GM12878 (cell line): ENCODE measurements at regions not wholly inside any gene's neighbourhood (a gene's known extent, or its start where the extent isn't known, plus 50 kb on each side); places are given as distances from the start of the nearest gene placed in this dataset.

Experiments used
- ATAC-seq: fragments of 200-7000 bp; cut with Tn5 transposase; 3 replicates; pipeline ENCODE4 v1.9.1; 2020; ENCODE audit warnings: mild to moderate bottlenecking, moderate library complexity
- BruUV-seq: library from RNA; stranded (reverse); fragments of 400-500 nt; replicated peaks from 2 replicates; lab custom pipeline; 2021; lab: Mats Ljungman, UMichigan
- CTCF ChIA-PET: fragments of 300-600 bp; sonication (Branson Sonifier 250); formaldehyde crosslinking; extraction: SDS; loops from one replicate; lab custom pipeline; 2021; ENCODE audit warnings: inconsistent platforms; lab: Yijun Ruan, JAX
- POLR2A ChIA-PET: fragments of 350-600 bp; formaldehyde crosslinking; extraction: SDS; loops from one replicate; lab custom pipeline; 2021; ENCODE audit warnings: inconsistent platforms; lab: Charles Lee
- RAD21 ChIA-PET: fragments of 300-600 bp; sonication (Branson Sonifier 250); formaldehyde crosslinking; loops from one replicate; lab custom pipeline; 2023; ENCODE audit warnings: antibody characterized with exemption; ENCODE audit not compliant: unreplicated experiment; lab: Charles Lee
- SMC1A ChIA-PET: fragments of 300-600 bp; sonication (Branson Sonifier 250); formaldehyde crosslinking; loops from one replicate; lab custom pipeline; 2023; ENCODE audit not compliant: unreplicated experiment, uncharacterized antibody; lab: Charles Lee
- DNase-seq: peaks from one replicate; pipeline ENCODE4 v3.0.0-alpha.2; 2011; ENCODE audit warnings: low read depth, low spot score
- FAIRE-seq: peaks from 3 replicates; lab custom pipeline; 2011; peaks lifted over from hg19 to GRCh38; lab: Jason Lieb, UNC
- H2AFZ ChIP-seq: 2 replicates; pipeline ENCODE4 v1.6.0; 2011; ENCODE audit warnings: low read depth, low read length, control low read depth; ENCODE audit not compliant: control insufficient read depth
- H3K27ac ChIP-seq: 2 replicates; pipeline ENCODE4 v1.5.1; 2011; ENCODE audit warnings: control low read depth; ENCODE audit not compliant: control insufficient read depth, insufficient read depth
- H3K27me3 ChIP-seq, 2 experiments: replicated peaks in 1 of 2; 2 replicates each; pipeline versions ENCODE4 v1.6.0 to v1.6.1; 2011; ENCODE audit warnings: low read length in 1 of 2; ENCODE audit not compliant: control insufficient read depth in 2 of 2, insufficient read depth in 2 of 2
- H3K36me3 ChIP-seq, 2 experiments: 2 replicates each; pipeline ENCODE4 v1.5.1; 2011; ENCODE audit warnings: low read length in 1 of 2; ENCODE audit not compliant: control insufficient read depth in 2 of 2, insufficient read depth in 2 of 2
- H3K4me1 ChIP-seq: 2 replicates; pipeline ENCODE4 v1.6.1; 2011; ENCODE audit warnings: mild to moderate bottlenecking, low read length, moderate library complexity, mixed read lengths; ENCODE audit not compliant: control insufficient read depth, insufficient read depth
- H3K4me2 ChIP-seq: 2 replicates; pipeline ENCODE4 v1.6.0; 2011; ENCODE audit warnings: control low read depth; ENCODE audit not compliant: control insufficient read depth, insufficient read depth
- H3K4me3 ChIP-seq: fragments of 200-600 bp; sonication (generic); 2 replicates; pipeline ENCODE4 v1.5.1; 2016
- H3K79me2 ChIP-seq: 2 replicates; pipeline ENCODE4 v1.6.0; 2011; ENCODE audit warnings: low read length; ENCODE audit not compliant: control insufficient read depth, insufficient read depth
- H3K9ac ChIP-seq: 2 replicates; pipeline ENCODE4 v1.8.0; 2011; ENCODE audit warnings: low read length, control low read depth, mixed read lengths; ENCODE audit not compliant: control insufficient read depth, insufficient read depth
- H3K9me3 ChIP-seq: replicated peaks from 3 replicates; pipeline ENCODE4 v1.5.1; 2011; ENCODE audit warnings: mild to moderate bottlenecking, low read length; ENCODE audit not compliant: control insufficient read depth, insufficient read depth
- H4K20me1 ChIP-seq: 2 replicates; pipeline ENCODE4 v1.6.0; 2011; ENCODE audit not compliant: control insufficient read depth, insufficient read depth
- BCLAF1 ChIP-seq: fragments of 450-650 bp; IDR thresholded peaks from 2 replicates; pipeline ENCODE4 v1.6.1; 2017; ENCODE audit warnings: antibody characterized with exemption, mild to moderate bottlenecking, moderate library complexity
- CBFB ChIP-seq: IDR thresholded peaks from 2 replicates; pipeline ENCODE4 v1.6.1; 2016; ENCODE audit warnings: antibody characterized with exemption, low read depth
- CHD4 ChIP-seq: fragments of 200-600 bp; sonication (generic); IDR thresholded peaks from 2 replicates; pipeline ENCODE4 v1.6.1; 2016; ENCODE audit warnings: mild to moderate bottlenecking
- ESRRA ChIP-seq: IDR thresholded peaks from 2 replicates; pipeline ENCODE4 v1.6.1; 2012; ENCODE audit warnings: mild to moderate bottlenecking, low read length, improper control_type of control experiment
- MTA2 ChIP-seq: fragments of 450-650 bp; IDR thresholded peaks from 2 replicates; pipeline ENCODE4 v1.6.1; 2016; ENCODE audit warnings: low read depth, mild to moderate bottlenecking, moderate library complexity
- MYB ChIP-seq: fragments of 150-350 bp; IDR thresholded peaks from 2 replicates; pipeline ENCODE4 v1.6.1; 2014; ENCODE audit warnings: mild to moderate bottlenecking, low read depth, low read length, borderline replicate concordance
- NR2C1 ChIP-seq: fragments of 450-650 bp; IDR thresholded peaks from 2 replicates; pipeline ENCODE4 v1.6.1; 2017; ENCODE audit warnings: antibody characterized with exemption, mild to moderate bottlenecking, moderate library complexity
- RAD21 ChIP-seq: IDR thresholded peaks from 2 replicates; pipeline ENCODE4 v1.6.1; 2011; ENCODE audit warnings: mild to moderate bottlenecking, low read depth, low read length, moderate library complexity; ENCODE audit not compliant: insufficient read depth
- SIX5 ChIP-seq: IDR thresholded peaks from 2 replicates; pipeline ENCODE4 v1.6.1; 2011; ENCODE audit warnings: mild to moderate bottlenecking, low read depth, low read length, moderate library complexity; ENCODE audit not compliant: severe bottlenecking
- WGBS: methylation state at CpG from one replicate; pipeline ENCODE4 v1.1.6; 2016; ENCODE audit warnings: low lambda C conversion rate; ENCODE audit not compliant: insufficient replicate concordance, insufficient coverage; ENCODE audit errors: missing lambda C conversion rate; 5-methylcytosine and 5-hydroxymethylcytosine counted together
- in situ Hi-C: fragments of 300-500 bp; cut with MboI; formaldehyde crosslinking; loops from 9 replicates; pipeline ENCODE4 v1.14.3; 2018; ENCODE audit warnings: mixed read lengths
- intact Hi-C: fragments of 100-400 bp; cut with micrococcal nuclease; formaldehyde crosslinking; loops from one replicate; pipeline ENCODE4 v1.14.2; 2022; ENCODE audit not compliant: unreplicated experiment
- TF ChIP-seq, protein P1 (sequence below): fragments of 450-650 bp; IDR thresholded peaks from 2 replicates; pipeline ENCODE4 v1.6.1; 2017; ENCODE audit warnings: mild to moderate bottlenecking, moderate library complexity

- SMC1A ChIA-PET: no interaction called here
- Histone ChIP-seq H3K9me3 (no peaks in the 10 kb centered on the region; the same call in 2 of the 3 replicates), H3K36me3 (no peaks in the 10 kb centered on the region), H3K79me2 (no peaks in the 10 kb centered on the region), H3K4me1 (no peaks in the 10 kb centered on the region), H3K4me2 (no peak overlapping the region), H4K20me1 (no peaks in the 10 kb centered on the region), H2AFZ (no peak overlapping the region), H3K9ac (no peak overlapping the region), H3K4me3 (no peak overlapping the region), H3K27ac (no peak overlapping the region), H3K27me3 (no peaks in the 10 kb centered on the region)
- FAIRE-seq (no peak), ATAC-seq (no peak), DNase-seq (no peak)
- POLR2A ChIA-PET: no interaction called here
- BruUV-seq: no TSS peak
- RAD21 ChIA-PET: no interaction called here
- intact Hi-C loops: no loop called here
- 8% methylated on average over 2 of the region's 2 CpGs for WGBS
- CTCF ChIA-PET: no interaction called here
- in situ Hi-C loops: no loop called here
- TF ChIP-seq MTA2 (no peak), RAD21 (no peak), ESRRA (no peak), CHD4 (no peak), NR2C1 (no peak), MYB (no peak), SIX5 (no peak), CBFB (no peak), BCLAF1 (no peak)
- TF ChIP-seq, protein P1, sequence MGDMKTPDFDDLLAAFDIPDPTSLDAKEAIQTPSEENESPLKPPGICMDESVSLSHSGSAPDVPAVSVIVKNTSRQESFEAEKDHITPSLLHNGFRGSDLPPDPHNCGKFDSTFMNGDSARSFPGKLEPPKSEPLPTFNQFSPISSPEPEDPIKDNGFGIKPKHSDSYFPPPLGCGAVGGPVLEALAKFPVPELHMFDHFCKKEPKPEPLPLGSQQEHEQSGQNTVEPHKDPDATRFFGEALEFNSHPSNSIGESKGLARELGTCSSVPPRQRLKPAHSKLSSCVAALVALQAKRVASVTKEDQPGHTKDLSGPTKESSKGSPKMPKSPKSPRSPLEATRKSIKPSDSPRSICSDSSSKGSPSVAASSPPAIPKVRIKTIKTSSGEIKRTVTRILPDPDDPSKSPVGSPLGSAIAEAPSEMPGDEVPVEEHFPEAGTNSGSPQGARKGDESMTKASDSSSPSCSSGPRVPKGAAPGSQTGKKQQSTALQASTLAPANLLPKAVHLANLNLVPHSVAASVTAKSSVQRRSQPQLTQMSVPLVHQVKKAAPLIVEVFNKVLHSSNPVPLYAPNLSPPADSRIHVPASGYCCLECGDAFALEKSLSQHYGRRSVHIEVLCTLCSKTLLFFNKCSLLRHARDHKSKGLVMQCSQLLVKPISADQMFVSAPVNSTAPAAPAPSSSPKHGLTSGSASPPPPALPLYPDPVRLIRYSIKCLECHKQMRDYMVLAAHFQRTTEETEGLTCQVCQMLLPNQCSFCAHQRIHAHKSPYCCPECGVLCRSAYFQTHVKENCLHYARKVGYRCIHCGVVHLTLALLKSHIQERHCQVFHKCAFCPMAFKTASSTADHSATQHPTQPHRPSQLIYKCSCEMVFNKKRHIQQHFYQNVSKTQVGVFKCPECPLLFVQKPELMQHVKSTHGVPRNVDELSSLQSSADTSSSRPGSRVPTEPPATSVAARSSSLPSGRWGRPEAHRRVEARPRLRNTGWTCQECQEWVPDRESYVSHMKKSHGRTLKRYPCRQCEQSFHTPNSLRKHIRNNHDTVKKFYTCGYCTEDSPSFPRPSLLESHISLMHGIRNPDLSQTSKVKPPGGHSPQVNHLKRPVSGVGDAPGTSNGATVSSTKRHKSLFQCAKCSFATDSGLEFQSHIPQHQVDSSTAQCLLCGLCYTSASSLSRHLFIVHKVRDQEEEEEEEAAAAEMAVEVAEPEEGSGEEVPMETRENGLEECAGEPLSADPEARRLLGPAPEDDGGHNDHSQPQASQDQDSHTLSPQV: no peak
Measured at GRCh38 chr4:14897217-14897616, 105.1 kb upstream of the CPEB2 start.
